OCI-LY3 (cell line): ENCODE measurements at regions not wholly inside any gene's neighbourhood (a gene's known extent, or its start where the extent isn't known, plus 50 kb on each side); places are given as distances from the start of the nearest gene placed in this dataset.

ENCODE experiments used
- H2AFZ ChIP-seq: fragments of 200-600, 300-600 bp; shearing (Covaris generic); 2 replicates; pipeline ENCODE4 v1.6.0; 2014; ENCODE audit warnings: antibody characterized with exemption, low read depth, low read length
- H3K27ac ChIP-seq: fragments of 200-600, 300-600 bp; sonication (generic); 2 replicates; pipeline ENCODE4 v1.5.1; 2014; ENCODE audit warnings: mild to moderate bottlenecking, low read length, moderate library complexity, mixed read lengths
- H3K27me3 ChIP-seq: fragments of 200-600, 300-600 bp; sonication (generic); 2 replicates; pipeline ENCODE4 v1.6.1; 2014; ENCODE audit warnings: low read depth, low read length, mixed read lengths
- H3K36me3 ChIP-seq: fragments of 200-600, 300-600 bp; sonication (generic); replicated peaks from 2 replicates; pipeline ENCODE3; 2014; ENCODE audit warnings: low read depth, low read length, mixed read lengths
- H3K4me1 ChIP-seq: fragments of 300-600, 200-600 bp; sonication (generic); 2 replicates; pipeline ENCODE4 v1.6.1; 2014; ENCODE audit warnings: low read length, mixed read lengths
- H3K4me2 ChIP-seq: fragments of 200-600, 300-600 bp; sonication (generic); 2 replicates; pipeline ENCODE4 v1.6.1; 2014; ENCODE audit warnings: low read length, mixed read lengths
- H3K4me3 ChIP-seq: fragments of 300-600, 200-600 bp; sonication (generic); 2 replicates; pipeline ENCODE4 v1.5.1; 2014; ENCODE audit warnings: antibody characterized with exemption, mild to moderate bottlenecking, low read length, moderate library complexity
- H3K79me2 ChIP-seq: fragments of 300-600, 200-600 bp; shearing (Covaris generic); 2 replicates; pipeline ENCODE4 v1.6.1; 2014; ENCODE audit warnings: mild to moderate bottlenecking, low read length, mixed read lengths
- H3K9ac ChIP-seq: fragments of 300-600, 200-600 bp; shearing (Covaris generic); 2 replicates; pipeline ENCODE4 v1.6.0; 2014; ENCODE audit warnings: mild to moderate bottlenecking, low read length, moderate library complexity
- H3K9me3 ChIP-seq: fragments of 200-600, 300-600 bp; shearing (Covaris generic); 2 replicates; pipeline ENCODE4 v1.6.1; 2014; ENCODE audit warnings: low read length, mixed read lengths; ENCODE audit not compliant: insufficient read depth
- H4K20me1 ChIP-seq: fragments of 200-600, 300-600 bp; sonication (generic); 2 replicates; pipeline ENCODE4 v1.6.1; 2016; ENCODE audit warnings: low read length, mixed read lengths; ENCODE audit not compliant: insufficient read depth
- CTCF ChIP-seq: fragments of 200-600, 300-600 bp; sonication (generic); IDR thresholded peaks from 2 replicates; pipeline ENCODE4 v1.5.1; 2014; ENCODE audit warnings: antibody characterized with exemption, low read length, low read depth
- EZH2phosphoT487 ChIP-seq: fragments of 200-600 bp; shearing (Covaris generic); IDR thresholded peaks from 2 replicates; pipeline ENCODE4 v1.6.1; 2018; ENCODE audit warnings: antibody characterized with exemption, mixed run types, low read depth

- no peak overlapping the region for H3K4me3 ChIP-seq
- TF ChIP-seq CTCF, result no peak
- TF ChIP-seq EZH2phosphoT487, result no peak
Observed at GRCh38 chr16:72434159-72434558, 262.2 kb upstream of the PMFBP1 start.

GRCh38 chr16:72430121-72430520 is 258.2 kb upstream of the PMFBP1 start:
- H3K9ac ChIP-seq, result no peak overlapping the region
- no peaks in the 10 kb centered on the region for H3K4me1 ChIP-seq
- peaks cover 17% of the 10 kb centered on the region for H3K36me3 ChIP-seq
- no peak overlapping the region for H3K4me3 ChIP-seq
- H4K20me1 ChIP-seq, result no peaks in the 10 kb centered on the region
- no peak overlapping the region for H3K4me2 ChIP-seq
- no peaks in the 10 kb centered on the region for H3K79me2 ChIP-seq
- H3K27ac ChIP-seq, result no peak overlapping the region
- TF ChIP-seq CTCF (no peak), EZH2phosphoT487 (no peak)
- no peak overlapping the region for H2AFZ ChIP-seq
- H3K27me3 ChIP-seq, result no peaks in the 10 kb centered on the region
- peaks cover 21% of the 10 kb centered on the region; the same call in 1 of the 2 replicates for H3K9me3 ChIP-seq

More at GRCh38 chr16:72434159-72434558, 262.2 kb upstream of the PMFBP1 start:
- Histone ChIP-seq H3K4me2 (no peak overlapping the region), H4K20me1 (no peaks in the 10 kb centered on the region), H3K27ac (no peak overlapping the region), H3K9me3 (peaks cover 22% of the 10 kb centered on the region; the same call in 1 of the 2 replicates), H3K36me3 (peaks cover 17% of the 10 kb centered on the region), H3K9ac (no peak overlapping the region), H3K4me1 (no peaks in the 10 kb centered on the region), H2AFZ (no peak overlapping the region), H3K79me2 (no peaks in the 10 kb centered on the region), H3K27me3 (no peaks in the 10 kb centered on the region)

GRCh38 chr16:72429671-72430081 is 257.7 kb upstream of the PMFBP1 start:
- H3K4me3 ChIP-seq, result no peak overlapping the region
- H3K79me2 ChIP-seq, result no peaks in the 10 kb centered on the region
- TF ChIP-seq EZH2phosphoT487 (no peak), CTCF (no peak)
- no peak overlapping the region for H3K27ac ChIP-seq
- H4K20me1 ChIP-seq, result no peaks in the 10 kb centered on the region
- H3K4me1 ChIP-seq, result no peaks in the 10 kb centered on the region
- H3K9me3 ChIP-seq, result peaks cover 17% of the 10 kb centered on the region; the same call in 1 of the 2 replicates
- peaks cover 16% of the 10 kb centered on the region for H3K36me3 ChIP-seq
- no peak overlapping the region for H3K4me2 ChIP-seq
- no peak overlapping the region for H3K9ac ChIP-seq
- H2AFZ ChIP-seq, result no peak overlapping the region
- H3K27me3 ChIP-seq, result no peaks in the 10 kb centered on the region

GRCh38 chr16:72428681-72429376 is 256.9 kb upstream of the PMFBP1 start:
- no peak overlapping the region for H2AFZ ChIP-seq
- H3K79me2 ChIP-seq, result no peaks in the 10 kb centered on the region
- H3K36me3 ChIP-seq, result peaks cover 13% of the 10 kb centered on the region
- no peaks in the 10 kb centered on the region for H3K27me3 ChIP-seq
- no peak overlapping the region for H3K4me2 ChIP-seq
- H3K4me1 ChIP-seq, result no peaks in the 10 kb centered on the region
- no peaks in the 10 kb centered on the region for H4K20me1 ChIP-seq
- no peak overlapping the region for H3K27ac ChIP-seq
- H3K4me3 ChIP-seq, result no peak overlapping the region
- H3K9ac ChIP-seq, result no peak overlapping the region
- no peak for TF ChIP-seq CTCF
- no peak for TF ChIP-seq EZH2phosphoT487
- H3K9me3 ChIP-seq, result peaks cover 8% of the 10 kb centered on the region; the same call in 1 of the 2 replicates
